PC-3 (cell line): ENCODE measurements at regions not wholly inside any gene's neighbourhood (a gene's known extent, or its start where the extent isn't known, plus 50 kb on each side); places are given as distances from the start of the nearest gene placed in this dataset.

Experiments
- ATAC-seq: fragments of 200-7000 bp; cut with Tn5 transposase; 2 replicates; pipeline ENCODE4 v1.9.1; 2020; ENCODE audit warnings: mild to moderate bottlenecking, moderate library complexity
- BruUV-seq: library from RNA; stranded (reverse); fragments of 400-500 nt; replicated peaks from 2 replicates; lab custom pipeline; 2021; lab: Mats Ljungman, UMichigan
- CTCF ChIA-PET: fragments of 300-600 bp; sonication (Branson Sonifier 250); formaldehyde crosslinking; loops from one replicate; lab custom pipeline; 2022; ENCODE audit warnings: antibody characterized with exemption; lab: Charles Lee
- POLR2A ChIA-PET: fragments of 300-600 bp; sonication (Branson Sonifier 250); formaldehyde crosslinking; loops from one replicate; lab custom pipeline; 2022; ENCODE audit warnings: antibody characterized with exemption; ENCODE audit not compliant: unreplicated experiment; lab: Charles Lee
- DNase-seq: peaks from one replicate; pipeline ENCODE4 v3.0.0-alpha.2; 2015
- H2AFZ ChIP-seq: fragments of 300-600 bp; sonication (generic); 2 replicates; pipeline ENCODE4 v1.6.0; 2016; ENCODE audit warnings: antibody characterized with exemption, low read length
- H3F3A ChIP-seq: fragments of 300-600 bp; sonication (generic); one replicate; pipeline ENCODE4 v1.6.0; 2017; ENCODE audit warnings: antibody characterized with exemption, low read length, control low read depth, mild to moderate bottlenecking; ENCODE audit not compliant: unreplicated experiment
- H3K27ac ChIP-seq: fragments of 300-600 bp; sonication (generic); 2 replicates; pipeline ENCODE4 v1.5.1; 2016; ENCODE audit warnings: mild to moderate bottlenecking, low read length
- H3K27me3 ChIP-seq: fragments of 300-600 bp; sonication (generic); 2 replicates; pipeline ENCODE4 v1.6.1; 2016; ENCODE audit warnings: low read length, mixed read lengths
- H3K36me3 ChIP-seq: fragments of 300-600 bp; sonication (generic); 2 replicates; pipeline ENCODE4 v1.6.1; 2016; ENCODE audit warnings: low read depth, mixed run types, low read length, mixed read lengths
- H3K4me1 ChIP-seq: fragments of 300-600 bp; sonication (generic); 2 replicates; pipeline ENCODE4 v1.5.1; 2016; ENCODE audit warnings: low read length; ENCODE audit not compliant: insufficient read depth
- H3K4me2 ChIP-seq: fragments of 300-600 bp; sonication (generic); 2 replicates; pipeline ENCODE4 v1.6.0; 2016; ENCODE audit warnings: low read length
- H3K4me3 ChIP-seq: fragments of 300-600 bp; sonication (generic); 2 replicates; pipeline ENCODE4 v1.5.1; 2016; ENCODE audit warnings: mild to moderate bottlenecking, low read length, mixed read lengths
- H3K79me2 ChIP-seq: fragments of 300-600 bp; sonication (generic); 2 replicates; pipeline ENCODE4 v1.6.1; 2017; ENCODE audit warnings: low read length, mixed read lengths
- H3K9ac ChIP-seq: fragments of 300-600 bp; sonication (generic); 2 replicates; pipeline ENCODE4 v1.6.0; 2016; ENCODE audit warnings: mild to moderate bottlenecking, low read length
- H3K9me2 ChIP-seq: fragments of 300-600 bp; sonication (generic); replicated peaks from 2 replicates; pipeline ENCODE4 v1.6.1; 2016; ENCODE audit warnings: mixed run types, low read length, mixed read lengths
- H3K9me3 ChIP-seq: fragments of 300-600 bp; sonication (generic); 2 replicates; pipeline ENCODE4 v1.6.1; 2016; ENCODE audit warnings: low read length, mixed read lengths
- H4K20me1 ChIP-seq: fragments of 300-600 bp; sonication (generic); 2 replicates; pipeline ENCODE4 v1.6.1; 2016; ENCODE audit warnings: low read length, mixed read lengths
- CTCF ChIP-seq: fragments of 300-600 bp; sonication (generic); conservative IDR thresholded peaks from 2 replicates; pipeline ENCODE4 v1.5.1; 2017; ENCODE audit warnings: antibody characterized with exemption, low read depth, mild to moderate bottlenecking, low read length
- EZH2 ChIP-seq: fragments of 300-600 bp; sonication (generic); IDR thresholded peaks from one replicate; pipeline ENCODE4 v1.6.1; 2017; ENCODE audit warnings: antibody characterized with exemption, mild to moderate bottlenecking, low read length; ENCODE audit not compliant: unreplicated experiment
- EZH2phosphoT487 ChIP-seq: fragments of 300-600 bp; sonication (generic); IDR thresholded peaks from 2 replicates; pipeline ENCODE4 v1.6.1; 2018; ENCODE audit warnings: mild to moderate bottlenecking, antibody characterized with exemption, low read length, borderline replicate concordance
- intact Hi-C: fragments of 100-400 bp; cut with micrococcal nuclease; formaldehyde crosslinking; loops from 2 replicates; pipeline ENCODE4 v1.9.0; 2023

DNA sequence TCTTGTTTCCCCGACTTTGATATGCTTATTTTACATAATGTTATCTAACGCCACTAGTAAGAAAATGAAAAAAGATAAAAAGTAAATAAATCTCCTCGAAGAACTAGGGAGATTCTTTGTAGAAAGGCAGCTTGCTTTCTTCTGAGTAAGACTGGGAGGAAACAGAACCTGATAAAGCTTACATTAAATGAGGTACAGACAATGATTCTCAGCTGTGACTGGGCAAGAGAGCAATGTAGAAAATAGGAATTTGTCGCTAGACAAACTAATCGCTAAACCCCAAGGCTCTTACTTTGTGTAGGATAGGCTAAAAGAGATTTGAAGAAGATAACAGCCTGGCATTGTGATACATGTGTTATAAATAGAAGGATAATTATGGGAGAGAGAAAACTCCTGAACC, 919.0 kb upstream of the ALCAM start:
- intact Hi-C loops, result no loop called here
- BruUV-seq, result no TSS peak
- H3K79me2 ChIP-seq, result peaks cover 61% of the 10 kb centered on the region

DNA sequence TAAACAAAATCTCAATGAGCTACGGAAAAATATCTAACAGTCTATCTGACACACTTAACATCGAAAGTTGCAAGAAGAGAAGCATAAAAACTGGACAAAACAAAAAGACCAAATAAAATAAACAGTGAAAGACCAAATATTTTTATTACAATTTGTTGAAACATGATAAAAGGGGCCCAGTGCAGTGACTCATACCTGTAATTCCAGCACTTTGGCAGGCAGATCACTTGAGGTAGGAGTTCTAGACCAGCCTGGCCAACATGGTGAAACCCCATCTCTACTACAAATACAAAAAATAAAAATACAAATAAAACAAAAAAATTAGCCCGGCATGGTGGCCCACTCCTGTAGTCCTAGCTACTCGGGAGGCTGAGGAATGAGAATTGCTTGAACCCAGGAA, 914.0 kb upstream of the ALCAM start:
- H3K4me3 ChIP-seq, result no peak overlapping the region
- TF ChIP-seq EZH2phosphoT487 (no peak), CTCF (no peak), EZH2 (no peak)
- ChIA-PET CTCF (no interaction called here), POLR2A (interaction anchor here (0.6 to 0.7 kb wide), 2 partner anchors 49 to 1065 kb away, joined by 3 to 4 read pairs; no protein-coding TSS in a partner anchor)
- H3K27ac ChIP-seq, result peak overlapping the region; percentile 25
- no peak overlapping the region for H2AFZ ChIP-seq
- H3K9me3 ChIP-seq, result no peaks in the 10 kb centered on the region
- no peaks in the 10 kb centered on the region for H3F3A ChIP-seq
- no peaks in the 10 kb centered on the region for H3K27me3 ChIP-seq
- peak overlapping the region; percentile 7; the same call in 1 of the 2 replicates for H3K4me2 ChIP-seq
- H3K9ac ChIP-seq, result no peak overlapping the region
- peaks cover 7% of the 10 kb centered on the region; the same call in 1 of the 2 replicates for H3K36me3 ChIP-seq
- no peaks in the 10 kb centered on the region for H4K20me1 ChIP-seq
- intact Hi-C loops, result no loop called here
- peak; percentile 74 for ATAC-seq
- TSS peak; percentile 23 for BruUV-seq
- H3K9me2 ChIP-seq, result no peaks in the 10 kb centered on the region
- peaks cover 23% of the 10 kb centered on the region for H3K4me1 ChIP-seq
- H3K79me2 ChIP-seq, result peaks cover 12% of the 10 kb centered on the region
- peak; percentile 53 for DNase-seq

More for the DNA sequence above, 919.0 kb upstream of the ALCAM start:
- H3K27me3 ChIP-seq, result no peaks in the 10 kb centered on the region
- H3K9ac ChIP-seq, result no peak overlapping the region
- no peaks in the 10 kb centered on the region for H4K20me1 ChIP-seq
- no peaks in the 10 kb centered on the region for H3K9me2 ChIP-seq
- H3K9me3 ChIP-seq, result no peaks in the 10 kb centered on the region
- no peaks in the 10 kb centered on the region for H3F3A ChIP-seq
- H3K4me3 ChIP-seq, result no peak overlapping the region
- POLR2A ChIA-PET, result interaction anchor here (0.6 kb wide), 1 partner anchor 9 kb away, joined by 8 read pairs; no protein-coding TSS in a partner anchor
- CTCF ChIA-PET, result no interaction called here
- H3K36me3 ChIP-seq, result peaks cover 7% of the 10 kb centered on the region; the same call in 1 of the 2 replicates
- H3K4me2 ChIP-seq, result 0 out of 2 replicates have a peak overlapping the region, but pooled peaks have one; percentile 72
- ATAC-seq (peak; percentile 13; the same call in 1 of the 2 replicates), DNase-seq (no peak)
- TF ChIP-seq EZH2 (no peak), CTCF (no peak), EZH2phosphoT487 (no peak)
- H3K27ac ChIP-seq, result peak overlapping the region; percentile 93; the same call in 1 of the 2 replicates
- no peak overlapping the region for H2AFZ ChIP-seq
- H3K4me1 ChIP-seq, result peaks cover 30% of the 10 kb centered on the region

DNA sequence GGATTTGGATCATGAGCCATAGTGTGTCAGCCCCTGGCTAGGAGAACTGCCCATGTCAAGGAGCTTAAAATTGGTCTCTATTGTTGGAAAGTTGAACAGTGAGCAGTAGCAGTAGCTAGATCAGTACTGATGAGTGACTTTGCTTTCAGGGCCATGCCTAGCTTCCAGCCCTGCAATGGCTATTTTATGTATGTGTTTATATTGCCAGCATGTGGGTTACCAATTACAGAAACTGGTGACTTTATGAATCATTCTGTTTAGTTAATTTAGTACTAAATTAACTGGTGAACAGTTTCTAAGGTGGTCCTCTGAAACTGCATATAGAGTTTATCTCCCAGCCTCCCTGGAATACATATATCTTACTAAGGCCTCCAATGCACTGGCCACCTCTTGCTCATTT, 908.1 kb upstream of the ALCAM start:
- no peaks in the 10 kb centered on the region for H4K20me1 ChIP-seq
- H3K9me3 ChIP-seq, result no peaks in the 10 kb centered on the region
- H3F3A ChIP-seq, result no peaks in the 10 kb centered on the region
- ChIA-PET POLR2A (no interaction called here), CTCF (no interaction called here)
- 0 out of 2 replicates have a peak, but pooled peaks cover 5% of the 10 kb centered on the region for H3K79me2 ChIP-seq
- BruUV-seq, result no TSS peak
- peaks cover 15% of the 10 kb centered on the region for H3K4me1 ChIP-seq
- no peak for DNase-seq
- no peak overlapping the region for H3K27ac ChIP-seq
- TF ChIP-seq EZH2 (no peak), CTCF (no peak), EZH2phosphoT487 (no peak)
- no peak for ATAC-seq
- intact Hi-C loops, result no loop called here
- H2AFZ ChIP-seq, result no peak overlapping the region
- no peaks in the 10 kb centered on the region for H3K27me3 ChIP-seq
- H3K9me2 ChIP-seq, result no peaks in the 10 kb centered on the region
- no peak overlapping the region for H3K4me3 ChIP-seq
- H3K4me2 ChIP-seq, result no peak overlapping the region
- no peak overlapping the region for H3K9ac ChIP-seq
- no peaks in the 10 kb centered on the region for H3K36me3 ChIP-seq
